OCI-LY1 (cell line): ENCODE measurements at regions not wholly inside any gene's neighbourhood (a gene's known extent, or its start where the extent isn't known, plus 50 kb on each side); places are given as distances from the start of the nearest gene placed in this dataset.

Source experiments
- CTCF ChIP-seq: fragments of 200-600 bp; sonication (generic), shearing (Covaris generic); IDR thresholded peaks from 2 replicates; pipeline ENCODE4 v1.5.1; 2017; ENCODE audit warnings: mild to moderate bottlenecking, antibody characterized with exemption, low read length, moderate library complexity, mixed read lengths
- EZH2 ChIP-seq: fragments of 200-600 bp; sonication (generic), shearing (Covaris generic); IDR thresholded peaks from 2 replicates; pipeline ENCODE4 v1.8.0; 2017; ENCODE audit warnings: borderline replicate concordance, mixed run types, mild to moderate bottlenecking, antibody characterized with exemption, low read length, moderate library complexity, mixed read lengths

- TF ChIP-seq CTCF = no peak
- no peak for TF ChIP-seq EZH2
Observed at GRCh38 chr9:12351293-12352044, 341.7 kb upstream of the TYRP1 start.
